Endothelial cell of umbilical vein (primary cell): ENCODE measurements at regions not wholly inside any gene's neighbourhood (a gene's known extent, or its start where the extent isn't known, plus 50 kb on each side); places are given as distances from the start of the nearest gene placed in this dataset.

Source experiments
- BruUV-seq: library from RNA; stranded (reverse); fragments of 400-500 nt; replicated peaks from 2 replicates; lab custom pipeline; 2021; lab: Mats Ljungman, UMichigan
- CTCF ChIA-PET: fragments of 300-600, 350-600 bp; sonication (Branson Sonifier 250); formaldehyde crosslinking; loops from one replicate; lab custom pipeline; 2021; ENCODE audit warnings: antibody characterized with exemption, inconsistent platforms; lab: Charles Lee
- POLR2A ChIA-PET: fragments of 300-600, 350-600 bp; sonication (Branson Sonifier 250); formaldehyde crosslinking; loops from one replicate; lab custom pipeline; 2021; ENCODE audit warnings: antibody characterized with exemption, inconsistent platforms; lab: Charles Lee
- DNase-seq: peaks from one replicate; pipeline ENCODE4 v3.0.0-alpha.2; 2011; ENCODE audit warnings: low read depth, low spot score
- FAIRE-seq: peaks from 2 replicates; lab custom pipeline; 2011; peaks lifted over from hg19 to GRCh38; lab: Jason Lieb, UNC
- H2AFZ ChIP-seq: 2 replicates; pipeline ENCODE4 v1.6.0; 2012; ENCODE audit warnings: low read depth, low read length, control low read depth, inconsistent platforms
- H3K27ac ChIP-seq: 2 replicates; pipeline ENCODE4 v1.5.1; 2011; ENCODE audit warnings: low read depth, mild to moderate bottlenecking, control low read depth, low read length, moderate library complexity; ENCODE audit not compliant: insufficient read depth
- H3K27me3 ChIP-seq, 2 experiments: 2 replicates each; pipeline versions ENCODE4 v1.6.0 to v1.6.1; 2011; ENCODE audit warnings: low read length in 2 of 2, mixed read lengths in 1 of 2; ENCODE audit not compliant: control insufficient read depth in 2 of 2, insufficient read depth in 2 of 2
- H3K36me3 ChIP-seq, 2 experiments: 2 replicates in 1 of 2; 3 replicates in 1 of 2; pipeline ENCODE4 v1.5.1; 2011; ENCODE audit warnings: low read length in 2 of 2, mild to moderate bottlenecking in 1 of 2, moderate library complexity in 1 of 2; ENCODE audit not compliant: control insufficient read depth in 2 of 2, insufficient read depth in 2 of 2; ENCODE audit errors: extremely low read depth in 1 of 2
- H3K4me1 ChIP-seq: 3 replicates; pipeline ENCODE4 v1.5.1; 2011; ENCODE audit warnings: mild to moderate bottlenecking, low read length; ENCODE audit not compliant: control insufficient read depth, insufficient read depth; ENCODE audit errors: extremely low read depth
- H3K4me2 ChIP-seq: 2 replicates; pipeline ENCODE4 v1.6.1; 2011; ENCODE audit warnings: low read length, control low read depth, mixed read lengths; ENCODE audit not compliant: insufficient read depth
- H3K4me3 ChIP-seq, 3 experiments: fragments of 200-600 bp in 1 of 3; sonication (generic), shearing (Covaris generic) in 1 of 3; replicated peaks in 1 of 3; 2 replicates each; pipeline ENCODE4 v1.5.1; 2011 to 2016; ENCODE audit warnings: control low read depth in 3 of 3, low read length in 3 of 3, mild to moderate bottlenecking in 2 of 3, inconsistent platforms in 1 of 3, low read depth in 1 of 3, moderate library complexity in 1 of 3; ENCODE audit not compliant: insufficient read depth in 1 of 3
- H3K79me2 ChIP-seq: 2 replicates; pipeline ENCODE4 v1.6.0; 2012; ENCODE audit warnings: low read length, inconsistent platforms; ENCODE audit not compliant: control insufficient read depth, insufficient read depth
- H3K9ac ChIP-seq: replicated peaks from 2 replicates; pipeline ENCODE3; 2011; ENCODE audit warnings: low read length, control low read depth; ENCODE audit not compliant: insufficient read depth; ENCODE audit errors: extremely low read depth
- H3K9me1 ChIP-seq: replicated peaks from 3 replicates; pipeline ENCODE4 v1.6.0; 2011; ENCODE audit warnings: mild to moderate bottlenecking, low read length; ENCODE audit not compliant: control insufficient read depth, insufficient read depth; ENCODE audit errors: extremely low read depth
- H3K9me3 ChIP-seq: replicated peaks from 2 replicates; pipeline ENCODE4 v1.5.1; 2012; ENCODE audit warnings: low read length, inconsistent platforms; ENCODE audit not compliant: control insufficient read depth, insufficient read depth
- H4K20me1 ChIP-seq: replicated peaks from 2 replicates; pipeline ENCODE3; 2011; ENCODE audit warnings: mild to moderate bottlenecking, low read length; ENCODE audit not compliant: control insufficient read depth, insufficient read depth; ENCODE audit errors: extremely low read depth
- EZH2 ChIP-seq: IDR thresholded peaks from 2 replicates; pipeline ENCODE4 v1.6.1; 2012; ENCODE audit warnings: borderline replicate concordance, low read depth, mild to moderate bottlenecking, moderate library complexity, low read length, inconsistent platforms; ENCODE audit not compliant: severe bottlenecking
- FOS ChIP-seq: IDR thresholded peaks from 2 replicates; pipeline ENCODE4 v1.6.1; 2011; ENCODE audit warnings: mild to moderate bottlenecking, low read length, moderate library complexity, borderline replicate concordance; ENCODE audit not compliant: insufficient read depth
- GATA2 ChIP-seq: IDR thresholded peaks from 2 replicates; pipeline ENCODE4 v1.7.0; 2011; ENCODE audit warnings: low read depth, mild to moderate bottlenecking, moderate library complexity, mixed read lengths, low read length; ENCODE audit not compliant: insufficient read length, insufficient read depth
- MYC ChIP-seq: IDR thresholded peaks from one replicate; pipeline ENCODE4 v1.6.1; 2011; ENCODE audit warnings: mild to moderate bottlenecking, low read depth, low read length
- POLR2A ChIP-seq: IDR thresholded peaks from 2 replicates; pipeline ENCODE4 v1.6.1; 2012; ENCODE audit warnings: low read depth, mild to moderate bottlenecking, control low read depth, low read length
- POLR2AphosphoS5 ChIP-seq: IDR thresholded peaks from 2 replicates; pipeline ENCODE4 v1.6.1; 2012; ENCODE audit warnings: low read depth, mild to moderate bottlenecking, control low read depth, low read length, moderate library complexity; ENCODE audit not compliant: insufficient read depth
- dilution Hi-C: fragments of 300-500 bp; cut with MboI; formaldehyde crosslinking; loops from one replicate; pipeline ENCODE4 v1.15.0; 2019; ENCODE audit warnings: low sequenced_read_pairs; ENCODE audit not compliant: extremely low pct_ligation_motif_present
- intact Hi-C: fragments of 100-400 bp; cut with micrococcal nuclease; formaldehyde crosslinking; loops from one replicate; pipeline ENCODE4 v1.10.0; 2022
- TF ChIP-seq, protein P1 (sequence below), 2 donors: IDR thresholded peaks; 1 replicate in 1 of 2; 2 replicates in 1 of 2; pipeline ENCODE4 v1.5.1; 2011; ENCODE audit warnings: low read length in 2 of 2, mild to moderate bottlenecking in 2 of 2, moderate library complexity in 2 of 2, control low read depth in 1 of 2, inconsistent platforms in 1 of 2, low read depth in 1 of 2; ENCODE audit not compliant: insufficient read depth in 1 of 2; ENCODE audit errors: extremely low read depth in 1 of 2
- TF ChIP-seq, protein P2 (sequence below): IDR thresholded peaks from 2 replicates; pipeline ENCODE4 v1.6.1; 2011; ENCODE audit not compliant: insufficient read depth, insufficient read length

DNA sequence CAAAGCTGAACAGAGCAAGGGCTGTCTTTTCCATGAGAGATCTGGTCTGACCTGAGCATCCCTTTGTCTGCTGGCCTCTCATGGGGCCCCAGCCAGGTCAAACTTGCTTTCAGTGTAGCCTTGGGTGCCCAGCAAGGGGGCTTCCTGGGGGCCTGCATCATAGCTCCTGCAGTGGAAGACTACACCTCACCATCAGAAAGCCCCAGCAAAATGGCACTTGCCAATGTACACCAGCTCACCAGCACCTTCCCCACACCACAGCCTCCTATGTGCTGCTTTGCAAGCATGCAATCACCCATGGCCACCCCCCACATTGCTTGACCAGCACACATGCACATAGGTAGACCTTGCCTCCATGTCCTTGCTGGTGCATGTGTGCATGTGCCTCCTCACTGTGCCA, 1478.1 kb downstream of the FSTL5 start:
- TF ChIP-seq POLR2AphosphoS5 (no peak), EZH2 (no peak), FOS (no peak), GATA2 (no peak), POLR2A (no peak), MYC (no peak)
- TF ChIP-seq, protein P1, sequence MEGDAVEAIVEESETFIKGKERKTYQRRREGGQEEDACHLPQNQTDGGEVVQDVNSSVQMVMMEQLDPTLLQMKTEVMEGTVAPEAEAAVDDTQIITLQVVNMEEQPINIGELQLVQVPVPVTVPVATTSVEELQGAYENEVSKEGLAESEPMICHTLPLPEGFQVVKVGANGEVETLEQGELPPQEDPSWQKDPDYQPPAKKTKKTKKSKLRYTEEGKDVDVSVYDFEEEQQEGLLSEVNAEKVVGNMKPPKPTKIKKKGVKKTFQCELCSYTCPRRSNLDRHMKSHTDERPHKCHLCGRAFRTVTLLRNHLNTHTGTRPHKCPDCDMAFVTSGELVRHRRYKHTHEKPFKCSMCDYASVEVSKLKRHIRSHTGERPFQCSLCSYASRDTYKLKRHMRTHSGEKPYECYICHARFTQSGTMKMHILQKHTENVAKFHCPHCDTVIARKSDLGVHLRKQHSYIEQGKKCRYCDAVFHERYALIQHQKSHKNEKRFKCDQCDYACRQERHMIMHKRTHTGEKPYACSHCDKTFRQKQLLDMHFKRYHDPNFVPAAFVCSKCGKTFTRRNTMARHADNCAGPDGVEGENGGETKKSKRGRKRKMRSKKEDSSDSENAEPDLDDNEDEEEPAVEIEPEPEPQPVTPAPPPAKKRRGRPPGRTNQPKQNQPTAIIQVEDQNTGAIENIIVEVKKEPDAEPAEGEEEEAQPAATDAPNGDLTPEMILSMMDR (IDR thresholded peaks at IDR 0.05; ENCODE audit: extremely low read depth in 1 of 2, insufficient read depth in 1 of 2, low read depth in 1 of 2, low read length in 2 of 2) = no peak
- TF ChIP-seq, protein P2, sequence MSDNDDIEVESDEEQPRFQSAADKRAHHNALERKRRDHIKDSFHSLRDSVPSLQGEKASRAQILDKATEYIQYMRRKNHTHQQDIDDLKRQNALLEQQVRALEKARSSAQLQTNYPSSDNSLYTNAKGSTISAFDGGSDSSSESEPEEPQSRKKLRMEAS = no peak
- Histone ChIP-seq H3K4me3 (no peak overlapping the region), H3K4me2 (no peak overlapping the region), H3K9me3 (peaks cover 3% of the 10 kb centered on the region), H3K79me2 (no peaks in the 10 kb centered on the region), H4K20me1 (no peaks in the 10 kb centered on the region), H3K9me1 (no peaks in the 10 kb centered on the region), H2AFZ (no peak overlapping the region), H3K27me3 (no peaks in the 10 kb centered on the region), H3K4me1 (no peaks in the 10 kb centered on the region), H3K27ac (no peak overlapping the region), H3K9ac (no peak overlapping the region), H3K36me3 (no peaks in the 10 kb centered on the region)
- BruUV-seq = no TSS peak
- FAIRE-seq (no peak), DNase-seq (no peak)
- intact Hi-C loops = no loop called here
- dilution Hi-C loops = no loop called here
- ChIA-PET POLR2A (no interaction called here), CTCF (no interaction called here)
